ENCODE measurements at regions not wholly inside any gene's neighbourhood (a gene's known extent, or its start where the extent isn't known, plus 50 kb on each side); places are given as distances from the start of the nearest gene placed in this dataset.
"Not testable (repeated sequence)": the region's sequence is repeated elsewhere in the genome, so short reads cannot be mapped to it uniquely, and the experiment has no call there.

GRCh38 chr12:46071769-46072624, 81.6 kb upstream of the SCAF11 start:
- peak overlapping the region; percentile 68 for H3K27ac Mint-ChIP-seq
- peaks cover 14% of the 10 kb centered on the region for H3K27me3 Mint-ChIP-seq
- ChIA-PET POLR2A (no interaction called here), CTCF (interaction anchor here (0.6 to 2.2 kb wide), 7 partner anchors 14 to 521 kb away, joined by 3 to 6 read pairs (median 3); no protein-coding TSS in a partner anchor)
- H3K9me3 Mint-ChIP-seq: no peaks in the 10 kb centered on the region
- peaks cover 11% of the 10 kb centered on the region for H3K4me1 Mint-ChIP-seq
- no peaks in the 10 kb centered on the region for H3K36me3 Mint-ChIP-seq (ENCODE audit: low read depth)
- H3K4me3 Mint-ChIP-seq: no peak overlapping the region
- peak; percentile 69 for DNase-seq

- Mint-ChIP-seq H3K9me3 (no peaks in the 10 kb centered on the region), H3K4me1 (peaks cover 11% of the 10 kb centered on the region), H3K27ac (no peak overlapping the region), H3K36me3 (ENCODE audit: low read depth) (no peaks in the 10 kb centered on the region), H3K4me3 (no peak overlapping the region), H3K27me3 (peaks cover 9% of the 10 kb centered on the region)
- CTCF ChIA-PET: interaction anchor here (0.5 to 2.2 kb wide), 7 partner anchors 13 to 271 kb away, joined by 3 to 6 read pairs (median 3); no protein-coding TSS in a partner anchor
- no peak for DNase-seq
- POLR2A ChIA-PET: no interaction called here
Measured at GRCh38 chr12:46071335-46071734, 81.0 kb upstream of the SCAF11 start.

- ChIA-PET CTCF (no interaction called here), POLR2A (no interaction called here)
- no peak for DNase-seq
- H3K27me3 Mint-ChIP-seq: peaks cover 6% of the 10 kb centered on the region
- no peak overlapping the region for H3K27ac Mint-ChIP-seq
- H3K36me3 Mint-ChIP-seq (ENCODE audit: low read depth): no peaks in the 10 kb centered on the region
- peaks cover 6% of the 10 kb centered on the region for H3K4me1 Mint-ChIP-seq
- no peak overlapping the region for H3K4me3 Mint-ChIP-seq
- H3K9me3 Mint-ChIP-seq: no peaks in the 10 kb centered on the region
Measured at GRCh38 chr12:46067094-46067493, 76.7 kb upstream of the SCAF11 start.

GRCh38 chr12:46065412-46066166, 75.2 kb upstream of the SCAF11 start:
- Mint-ChIP-seq H3K4me3 (no peak overlapping the region), H3K27ac (peak overlapping the region; percentile 6), H3K27me3 (peaks cover 11% of the 10 kb centered on the region), H3K36me3 (ENCODE audit: low read depth) (no peaks in the 10 kb centered on the region), H3K4me1 (peaks cover 2% of the 10 kb centered on the region), H3K9me3 (no peaks in the 10 kb centered on the region)
- CTCF ChIA-PET: no interaction called here
- POLR2A ChIA-PET: no interaction called here
- no peak for DNase-seq

GRCh38 chr12:46064548-46064947, 74.2 kb upstream of the SCAF11 start:
- no peak overlapping the region for H3K27ac Mint-ChIP-seq
- H3K4me1 Mint-ChIP-seq: no peaks in the 10 kb centered on the region
- no peak for DNase-seq
- H3K36me3 Mint-ChIP-seq (ENCODE audit: low read depth): no peaks in the 10 kb centered on the region
- ChIA-PET POLR2A (no interaction called here), CTCF (no interaction called here)
- H3K27me3 Mint-ChIP-seq: peaks cover 20% of the 10 kb centered on the region
- no peaks in the 10 kb centered on the region for H3K9me3 Mint-ChIP-seq
- no peak overlapping the region for H3K4me3 Mint-ChIP-seq

GRCh38 chr12:46058697-46059096, 68.3 kb upstream of the SCAF11 start:
- H3K27ac Mint-ChIP-seq; DNase-seq; H3K36me3 Mint-ChIP-seq (ENCODE audit: low read depth); POLR2A ChIA-PET; H3K9me3 Mint-ChIP-seq; H3K4me3 Mint-ChIP-seq; H3K4me1 Mint-ChIP-seq: not testable (repeated sequence)
- peaks cover 23% of the 10 kb centered on the region for H3K27me3 Mint-ChIP-seq
- CTCF ChIA-PET: interaction anchor here (1.8 kb wide), 1 partner anchor 13 kb away, joined by 6 read pairs; no protein-coding TSS in a partner anchor

GRCh38 chr12:46050805-46051204, 60.4 kb upstream of the SCAF11 start:
- no peak for DNase-seq
- Mint-ChIP-seq H3K36me3 (ENCODE audit: low read depth) (no peaks in the 10 kb centered on the region), H3K27me3 (peaks cover 8% of the 10 kb centered on the region), H3K4me3 (no peak overlapping the region), H3K4me1 (no peaks in the 10 kb centered on the region), H3K27ac (no peak overlapping the region), H3K9me3 (peaks cover 22% of the 10 kb centered on the region)
- ChIA-PET CTCF (no interaction called here), POLR2A (no interaction called here)

- DNase-seq: no peak
- peaks cover 29% of the 10 kb centered on the region for H3K9me3 Mint-ChIP-seq
- H3K27ac Mint-ChIP-seq: no peak overlapping the region
- ChIA-PET CTCF (no interaction called here), POLR2A (no interaction called here)
- H3K36me3 Mint-ChIP-seq (ENCODE audit: low read depth): no peaks in the 10 kb centered on the region
- H3K4me1 Mint-ChIP-seq: no peaks in the 10 kb centered on the region
- peaks cover 8% of the 10 kb centered on the region for H3K27me3 Mint-ChIP-seq
- no peak overlapping the region for H3K4me3 Mint-ChIP-seq
Measured at GRCh38 chr12:46049665-46050064, 59.3 kb upstream of the SCAF11 start.

GRCh38 chr12:46046436-46046835, 56.1 kb upstream of the SCAF11 start:
- Mint-ChIP-seq H3K4me1 (no peaks in the 10 kb centered on the region), H3K36me3 (ENCODE audit: low read depth) (no peaks in the 10 kb centered on the region), H3K27ac (no peak overlapping the region), H3K4me3 (no peak overlapping the region), H3K27me3 (peaks cover 2% of the 10 kb centered on the region), H3K9me3 (peaks cover 27% of the 10 kb centered on the region)
- ChIA-PET CTCF (no interaction called here), POLR2A (no interaction called here)
- DNase-seq: no peak

- Mint-ChIP-seq H3K4me1 (no peaks in the 10 kb centered on the region), H3K4me3 (no peak overlapping the region), H3K36me3 (ENCODE audit: low read depth) (no peaks in the 10 kb centered on the region), H3K27me3 (peaks cover 2% of the 10 kb centered on the region), H3K27ac (no peak overlapping the region), H3K9me3 (peaks cover 16% of the 10 kb centered on the region)
- CTCF ChIA-PET: no interaction called here
- POLR2A ChIA-PET: no interaction called here
- no peak for DNase-seq
Measured at GRCh38 chr12:46043972-46044520, 53.7 kb upstream of the SCAF11 start.

All from activated CD4-positive, alpha-beta T cell treated with anti-CD3 and anti-CD28 coated beads, Interleukin-2, amount 10 ng/mL, durations not matched to agents 7 days and 5 days (primary cell).